Ascending aorta (tissue), 2 donors: ENCODE measurements at regions not wholly inside any gene's neighbourhood (a gene's known extent, or its start where the extent isn't known, plus 50 kb on each side); places are given as distances from the start of the nearest gene placed in this dataset.

Experiments used
- DNase-seq, 2 donors: peaks; one replicate each; pipeline ENCODE4 v3.0.0-alpha.2; 2019; ENCODE audit warnings: low spot score in 2 of 2
- H3K27ac ChIP-seq, 2 donors: fragments of 200-600 bp; sonication (generic); one replicate each; pipeline ENCODE4 v1.5.1; 2016 to 2017; ENCODE audit warnings: mild to moderate bottlenecking in 1 of 2
- H3K27me3 ChIP-seq: fragments of 200-600 bp; sonication (generic); one replicate; pipeline ENCODE4 v1.5.1; 2017
- H3K36me3 ChIP-seq, 2 donors: fragments of 200-600 bp; sonication (generic); one replicate each; pipeline ENCODE4 v1.5.1; 2016
- H3K4me1 ChIP-seq, 2 donors: fragments of 200-600 bp; sonication (generic); one replicate each; pipeline ENCODE4 v1.5.1; 2016 to 2017; ENCODE audit warnings: mild to moderate bottlenecking in 1 of 2
- H3K4me3 ChIP-seq, 2 donors: fragments of 200-600 bp; sonication (generic); one replicate each; pipeline ENCODE4 v1.5.1; 2016 to 2017; ENCODE audit warnings: mild to moderate bottlenecking in 1 of 2
- H3K9me3 ChIP-seq, 2 donors: fragments of 200-600 bp; sonication (generic); one replicate each; pipeline ENCODE4 v1.5.1; 2016
- CTCF ChIP-seq, 3 experiments: fragments of 200-600 bp in 2 of 3; fragments of 450-650 bp in 1 of 3; sonication (generic) in 2 of 3; IDR thresholded peaks; one replicate each; pipeline ENCODE4 v1.5.1; 2016 to 2019; ENCODE audit warnings: antibody characterized with exemption in 3 of 3, mild to moderate bottlenecking in 1 of 3, moderate library complexity in 1 of 3
- intact Hi-C: fragments of 100-400 bp; cut with DNase I; formaldehyde crosslinking; loops from one replicate; pipeline ENCODE4 v1.15.1; 2023

DNA sequence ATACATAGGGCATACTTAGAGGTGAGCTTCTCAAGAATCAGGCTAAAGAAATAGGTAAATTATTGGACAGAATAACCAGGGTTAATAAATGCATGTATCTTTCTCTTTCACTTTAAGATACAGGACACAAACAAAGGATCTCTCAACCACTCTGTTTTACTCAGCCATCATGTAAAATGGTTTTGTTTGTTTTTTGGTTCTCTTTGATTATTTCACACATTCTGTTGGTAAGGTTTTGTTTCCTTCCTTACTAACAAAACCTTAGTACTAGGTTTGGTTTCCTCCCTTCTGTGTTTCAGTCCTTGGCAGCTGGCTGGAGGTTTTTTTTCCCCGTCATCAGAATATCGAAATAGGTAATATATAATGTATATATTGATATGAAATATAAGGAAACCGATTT lies 1506.8 kb upstream of the TMEFF2 start:
- H3K27me3 ChIP-seq: no peaks in the 10 kb centered on the region
- H3K4me1 ChIP-seq: no peaks in the 10 kb centered on the region
- no peaks in the 10 kb centered on the region for H3K36me3 ChIP-seq
- no peak for TF ChIP-seq CTCF (IDR thresholded peaks at IDR 0.05)
- no peaks in the 10 kb centered on the region for H3K9me3 ChIP-seq
- no peak overlapping the region for H3K27ac ChIP-seq
- DNase-seq: no peak
- H3K4me3 ChIP-seq: no peak overlapping the region
- intact Hi-C loops: no loop called here

GRCh38 chr2:193695367-193695766 lies 1500.6 kb upstream of the TMEFF2 start:
- Histone ChIP-seq H3K9me3 (no peaks in the 10 kb centered on the region), H3K27me3 (no peaks in the 10 kb centered on the region), H3K4me3 (no peak overlapping the region), H3K4me1 (no peaks in the 10 kb centered on the region), H3K36me3 (no peaks in the 10 kb centered on the region), H3K27ac (no peak overlapping the region)
- intact Hi-C loops: no loop called here
- TF ChIP-seq CTCF (IDR thresholded peaks at IDR 0.05): no peak
- DNase-seq: no peak

DNA sequence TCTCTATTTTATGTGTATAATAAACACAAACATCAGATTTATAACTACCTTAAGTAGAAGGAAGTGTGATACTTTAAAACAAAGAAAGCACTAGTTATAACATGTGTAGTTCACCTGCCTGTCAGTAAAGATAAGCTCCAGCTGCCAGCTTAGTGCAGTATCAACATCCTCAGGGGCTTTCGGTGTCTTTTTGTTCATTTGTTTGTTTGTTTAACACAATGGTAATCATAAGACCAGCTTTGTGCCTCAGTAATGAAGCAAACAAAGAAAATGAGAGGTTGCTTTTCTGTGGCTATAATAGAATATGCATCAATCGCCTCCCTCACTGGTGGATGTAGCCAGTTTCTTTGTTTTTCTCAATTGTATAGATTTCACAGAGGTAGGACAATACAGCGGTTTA lies 1499.0 kb upstream of the TMEFF2 start:
- no peak overlapping the region for H3K27ac ChIP-seq
- no peak for DNase-seq
- no peaks in the 10 kb centered on the region for H3K4me1 ChIP-seq
- H3K36me3 ChIP-seq: no peaks in the 10 kb centered on the region
- H3K4me3 ChIP-seq: no peak overlapping the region
- TF ChIP-seq CTCF (IDR thresholded peaks at IDR 0.05): no peak
- intact Hi-C loops: no loop called here
- H3K27me3 ChIP-seq: no peaks in the 10 kb centered on the region
- no peaks in the 10 kb centered on the region for H3K9me3 ChIP-seq

DNA sequence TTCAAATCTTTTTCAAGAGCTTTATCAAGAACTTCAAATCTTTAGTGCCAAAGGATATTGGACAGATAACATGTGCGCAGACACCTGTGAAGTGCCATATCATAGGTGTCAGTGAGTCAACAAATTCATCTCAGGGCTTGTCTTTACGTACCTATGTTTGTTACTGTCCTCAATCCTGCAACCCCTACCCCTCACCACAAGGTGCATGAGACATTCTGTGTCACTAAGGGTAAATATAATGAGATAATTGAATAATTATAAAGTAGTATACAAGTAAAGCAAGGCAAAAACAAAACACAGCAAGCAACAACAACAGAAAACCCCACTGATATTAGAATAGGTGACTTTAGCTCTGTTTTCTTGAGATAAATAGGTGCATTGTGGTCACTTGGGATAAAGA lies 1495.8 kb upstream of the TMEFF2 start:
- H3K27me3 ChIP-seq: no peaks in the 10 kb centered on the region
- H3K27ac ChIP-seq: no peak overlapping the region
- no peaks in the 10 kb centered on the region for H3K36me3 ChIP-seq
- no peak for DNase-seq
- H3K9me3 ChIP-seq: no peaks in the 10 kb centered on the region
- no peak for TF ChIP-seq CTCF (IDR thresholded peaks at IDR 0.05)
- H3K4me3 ChIP-seq: no peak overlapping the region
- intact Hi-C loops: no loop called here
- no peaks in the 10 kb centered on the region for H3K4me1 ChIP-seq

DNA sequence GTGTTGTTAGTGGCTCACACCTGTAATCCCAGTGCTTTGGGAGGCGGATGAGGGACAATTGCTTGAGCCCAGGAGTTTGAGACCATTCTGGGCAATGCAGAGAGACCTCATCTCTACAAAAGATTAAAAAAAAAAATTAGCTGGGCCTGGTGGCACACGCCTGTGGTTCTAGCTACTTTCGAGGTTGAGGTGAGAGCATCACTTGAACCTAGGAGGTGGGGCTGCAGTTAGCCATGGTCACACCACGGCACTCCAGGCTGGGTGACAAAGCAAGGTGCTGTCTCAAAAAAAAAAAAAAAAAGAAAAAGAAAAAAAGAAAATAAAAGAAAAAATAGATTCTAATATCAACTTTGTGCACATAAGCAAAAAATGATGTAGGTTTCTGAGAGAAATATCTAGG lies 1492.5 kb upstream of the TMEFF2 start:
- TF ChIP-seq CTCF (IDR thresholded peaks at IDR 0.05): no peak
- DNase-seq: no peak
- no peaks in the 10 kb centered on the region for H3K27me3 ChIP-seq
- no peaks in the 10 kb centered on the region for H3K36me3 ChIP-seq
- H3K4me1 ChIP-seq: no peaks in the 10 kb centered on the region
- no peak overlapping the region for H3K27ac ChIP-seq
- intact Hi-C loops: no loop called here
- no peaks in the 10 kb centered on the region for H3K9me3 ChIP-seq
- no peak overlapping the region for H3K4me3 ChIP-seq

DNA sequence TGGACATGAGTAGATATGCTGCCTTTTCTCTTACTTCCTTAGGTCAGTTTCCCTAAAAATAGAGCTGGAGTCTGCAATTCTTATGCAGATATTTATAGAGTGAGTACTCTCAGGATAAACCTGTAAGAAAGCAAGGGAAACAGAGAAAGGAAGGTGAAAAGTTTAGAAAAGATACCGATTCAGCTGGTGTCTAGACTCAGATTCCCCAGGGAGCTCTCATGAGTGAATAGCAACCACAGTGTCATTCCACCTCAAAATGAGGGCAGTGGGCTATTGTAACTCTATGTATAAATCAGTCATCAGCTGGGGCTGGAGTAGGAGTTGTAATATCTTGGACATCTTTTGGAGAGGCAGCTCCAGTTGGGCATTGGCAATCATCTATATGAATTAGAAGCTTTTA lies 1485.1 kb upstream of the TMEFF2 start:
- Histone ChIP-seq H3K9me3 (no peaks in the 10 kb centered on the region), H3K36me3 (no peaks in the 10 kb centered on the region), H3K4me3 (no peak overlapping the region), H3K4me1 (no peaks in the 10 kb centered on the region), H3K27ac (no peak overlapping the region), H3K27me3 (no peaks in the 10 kb centered on the region)
- intact Hi-C loops: no loop called here
- TF ChIP-seq CTCF (IDR thresholded peaks at IDR 0.05): no peak
- no peak for DNase-seq
